ENCODE measurements at regions not wholly inside any gene's neighbourhood (a gene's known extent, or its start where the extent isn't known, plus 50 kb on each side); places are given as distances from the start of the nearest gene placed in this dataset.
A peak's percentile ranks its signal among the peaks of the same experiment; 100 is the strongest.

DNA sequence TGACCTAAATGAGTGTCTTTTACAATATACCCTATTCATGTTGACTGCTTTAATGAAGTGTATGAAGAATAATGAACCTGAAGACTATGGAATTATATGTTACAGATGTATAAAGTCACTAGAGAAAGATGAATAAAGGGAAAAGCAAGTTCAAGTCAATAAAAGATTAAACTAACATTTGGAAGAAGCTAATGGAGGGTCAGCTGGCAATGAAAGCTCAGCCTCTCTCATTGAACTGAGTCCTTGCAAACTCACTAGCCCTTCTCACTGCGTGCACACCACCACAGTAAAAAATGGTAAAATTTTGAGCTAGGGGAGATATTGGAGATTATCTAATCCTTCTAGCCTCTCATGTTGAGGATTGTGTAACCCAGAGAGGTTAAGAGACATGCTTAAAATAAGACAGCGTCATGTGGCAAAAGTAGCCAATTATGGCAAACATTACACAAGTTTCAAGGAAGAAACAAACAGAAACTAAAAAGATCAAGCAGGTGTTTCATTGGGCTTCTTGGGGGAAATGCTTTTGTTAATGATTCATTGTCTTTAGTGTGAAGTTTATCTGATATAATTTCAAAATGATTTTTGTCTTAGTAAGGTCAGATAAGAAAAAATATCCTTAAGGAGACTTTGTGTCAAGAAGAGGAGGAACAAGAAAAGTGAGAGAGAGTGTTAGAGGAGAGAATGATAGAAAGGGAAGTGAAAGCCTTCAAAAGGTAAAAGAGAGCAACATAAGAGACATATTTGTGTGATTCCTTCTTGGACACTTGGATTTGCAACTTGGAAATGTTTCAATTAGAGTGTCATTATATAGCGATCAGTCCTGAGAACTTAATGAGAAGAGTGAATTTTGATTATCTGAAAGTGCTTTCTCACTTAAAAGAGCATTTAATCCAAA lies 893.7 kb upstream of the FAM98A start:
- FAIRE-seq, result no peak

DNA sequence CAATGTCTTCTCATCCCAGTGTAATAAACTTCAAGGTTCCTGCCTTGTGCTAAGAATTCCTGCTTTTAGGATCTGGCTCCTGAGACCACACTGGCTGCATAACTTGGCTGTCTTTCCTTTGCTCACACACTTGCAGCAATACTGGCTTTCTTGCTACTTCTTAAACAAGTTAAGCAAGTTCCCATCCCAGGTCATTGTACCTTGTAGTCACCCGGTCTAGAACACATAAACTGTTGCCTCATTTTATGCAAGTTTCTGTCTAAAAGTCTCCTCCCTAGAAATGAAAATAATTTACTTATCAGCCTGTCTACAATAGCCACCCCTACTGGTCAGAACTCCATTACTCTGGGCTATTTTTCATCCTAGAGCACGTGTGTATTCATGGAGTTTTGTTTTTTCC lies 887.9 kb upstream of the FAM98A start:
- FAIRE-seq, result no peak

DNA sequence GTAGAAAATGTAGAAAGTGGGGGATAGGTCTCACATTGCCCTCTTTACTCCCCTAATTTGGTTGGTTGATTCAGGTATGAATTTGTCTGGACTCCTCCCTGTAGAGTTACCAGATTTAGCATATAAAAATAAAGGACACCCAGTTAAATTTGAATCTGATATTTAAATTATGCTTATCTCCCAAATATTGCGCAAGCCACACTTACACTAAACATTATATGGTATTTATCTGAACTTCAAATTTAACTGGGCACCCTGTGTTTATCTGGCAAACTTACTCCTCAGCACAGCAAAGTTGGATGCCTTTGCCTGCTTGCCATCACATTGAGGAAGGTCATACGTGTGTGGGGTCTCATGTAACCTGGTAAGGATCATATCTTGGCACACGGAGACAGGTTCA lies 882.4 kb upstream of the FAM98A start:
- no peak for FAIRE-seq

DNA sequence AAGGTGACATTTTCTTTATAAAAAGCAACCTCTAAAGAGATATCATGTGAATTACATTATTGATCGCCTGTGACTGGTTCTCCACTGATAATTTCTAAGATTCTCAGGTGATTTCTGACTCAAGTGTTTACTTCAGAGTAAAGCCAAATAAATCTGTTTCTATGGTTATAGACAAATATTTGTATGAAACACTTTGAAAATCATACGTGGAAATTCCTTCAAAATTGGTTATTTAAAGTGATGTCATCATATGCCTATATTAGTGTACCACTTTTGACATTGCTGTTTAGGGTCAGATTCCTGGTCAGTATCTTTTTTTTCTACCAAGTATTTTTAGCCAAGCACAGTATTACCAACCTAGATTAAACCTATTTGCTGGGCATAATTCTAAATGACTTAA lies 881.3 kb upstream of the FAM98A start:
- no peak for FAIRE-seq

DNA sequence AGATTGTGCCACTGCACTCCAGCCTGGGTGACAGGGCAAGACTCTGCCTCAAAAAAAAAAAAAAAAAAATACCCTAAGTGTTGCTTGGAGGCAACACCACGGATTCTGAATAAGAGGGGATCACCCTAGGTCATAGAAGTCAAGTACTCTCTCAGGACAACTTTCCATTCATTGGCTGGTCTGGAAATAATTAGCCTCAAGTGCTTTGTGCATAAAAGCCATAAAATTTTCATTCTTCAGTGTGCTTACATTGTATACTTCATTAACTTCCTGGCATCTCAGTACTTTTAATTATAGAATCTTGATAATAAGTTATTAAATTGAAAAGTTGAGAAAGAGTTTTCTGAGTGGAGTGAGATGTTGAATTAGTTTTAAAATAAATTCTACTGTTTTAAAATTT lies 876.1 kb upstream of the FAM98A start:
- FAIRE-seq, result no peak

DNA sequence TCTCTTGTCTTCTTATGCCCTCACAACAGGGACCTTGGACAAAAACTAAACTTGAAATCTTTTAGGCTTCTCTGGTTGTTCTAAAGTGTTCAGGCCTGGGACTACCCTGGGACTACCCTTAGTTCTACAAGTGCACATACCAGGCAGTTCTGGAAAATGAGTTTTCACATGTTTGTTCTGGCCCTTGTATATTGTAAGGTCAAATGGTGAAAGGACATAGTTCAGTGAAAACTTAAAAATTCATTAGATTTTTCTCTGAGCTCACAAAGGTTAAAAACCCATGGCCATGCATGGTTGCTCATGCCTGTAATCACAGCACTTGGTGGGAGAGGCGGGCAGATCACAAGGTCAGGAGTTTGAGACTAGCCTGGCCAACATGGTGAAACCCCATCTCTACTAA lies 875.5 kb upstream of the FAM98A start:
- FAIRE-seq, result no peak

DNA sequence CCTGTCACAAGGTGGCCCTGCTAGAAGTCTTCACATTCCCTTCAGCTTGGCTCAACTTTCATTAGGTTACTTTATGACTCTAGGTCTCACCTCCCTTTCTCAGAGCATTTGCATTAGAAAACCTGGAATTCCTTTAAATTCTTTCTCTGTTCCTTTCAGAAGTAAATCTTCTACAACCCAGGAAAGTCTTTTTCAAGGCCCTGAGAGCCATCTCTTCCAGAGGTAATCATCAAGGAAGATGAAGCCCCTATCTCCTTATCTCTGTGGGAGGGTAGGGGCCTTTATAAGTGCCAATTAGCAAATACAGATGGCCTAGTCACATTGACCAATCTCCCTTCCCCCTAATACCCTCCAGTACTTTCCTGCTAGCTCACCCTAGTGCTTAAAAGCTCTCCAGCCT lies 848.0 kb upstream of the FAM98A start:
- no peak for FAIRE-seq

DNA sequence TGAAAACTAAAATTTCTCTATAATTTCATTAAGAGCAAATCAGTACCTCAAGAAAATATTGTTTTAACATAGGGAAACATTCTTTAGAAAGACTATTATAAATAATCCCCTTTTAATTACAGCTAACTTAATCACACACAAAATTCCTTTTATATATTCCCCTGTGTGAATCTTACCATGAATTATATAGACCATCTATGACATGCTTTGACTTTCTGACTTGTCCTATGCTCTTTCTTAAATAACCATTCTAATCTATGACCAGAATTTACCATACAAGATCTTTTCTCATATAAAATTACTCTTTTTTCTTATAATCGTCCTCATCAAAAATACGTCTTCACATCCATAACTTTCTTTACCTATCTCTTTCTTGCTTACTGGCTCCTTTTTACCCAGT lies 824.2 kb upstream of the FAM98A start:
- no peak for FAIRE-seq

DNA sequence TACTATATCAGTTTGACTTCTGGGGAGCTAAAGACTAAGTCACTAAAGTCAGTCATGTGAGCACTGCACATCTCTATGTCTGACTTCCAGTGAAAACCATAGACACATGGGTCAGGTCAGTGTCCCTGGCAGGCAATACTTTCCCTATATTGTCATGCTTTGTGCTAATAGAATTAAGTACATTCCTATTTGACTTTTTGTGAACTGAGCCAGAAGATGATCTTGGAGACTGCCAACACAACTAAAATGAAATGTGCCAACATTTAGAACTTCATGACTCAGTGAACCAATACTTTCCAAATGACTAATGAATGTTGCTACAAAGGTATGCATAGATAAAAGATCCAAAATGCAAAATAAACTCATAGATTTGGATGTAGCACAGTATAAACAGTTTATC lies 820.8 kb upstream of the FAM98A start:
- no peak for FAIRE-seq

DNA sequence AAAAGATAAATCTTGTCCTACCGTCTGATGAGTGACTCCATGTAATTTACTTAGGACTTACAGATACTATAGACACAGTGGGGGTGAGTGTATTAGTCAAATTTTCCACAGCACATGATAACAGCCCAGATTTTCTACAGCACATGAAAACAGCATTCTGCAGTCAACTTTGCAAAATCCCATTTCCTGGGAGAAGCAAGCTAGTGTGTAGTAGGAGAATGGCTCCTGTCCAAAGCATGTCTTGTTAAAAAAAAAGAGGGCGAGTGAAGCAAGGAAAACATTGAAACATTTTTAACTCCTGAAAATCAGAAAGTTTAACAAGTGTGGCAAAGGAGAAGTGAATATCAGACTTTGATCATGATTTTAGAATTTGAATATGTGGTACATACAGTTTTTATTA lies 817.8 kb upstream of the FAM98A start:
- no peak for FAIRE-seq

DNA sequence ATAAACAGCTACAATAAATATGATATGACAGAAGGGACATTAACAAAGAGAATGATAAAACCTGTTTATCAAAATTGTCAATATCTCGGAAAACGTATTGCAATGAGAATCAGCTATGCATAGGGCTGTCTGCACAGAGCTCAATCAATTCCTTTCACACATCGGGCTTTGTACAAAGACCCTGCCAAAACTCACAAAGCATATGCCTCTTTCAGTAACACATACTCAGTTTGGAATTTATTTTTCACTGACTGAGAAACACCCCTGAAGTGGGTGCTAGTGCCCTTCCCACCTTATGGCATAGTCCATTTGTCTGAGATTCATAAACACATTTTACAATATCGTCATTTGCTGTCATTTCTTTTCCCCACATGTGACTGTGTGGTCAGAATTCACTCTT lies 815.8 kb upstream of the FAM98A start:
- no peak for FAIRE-seq

DNA sequence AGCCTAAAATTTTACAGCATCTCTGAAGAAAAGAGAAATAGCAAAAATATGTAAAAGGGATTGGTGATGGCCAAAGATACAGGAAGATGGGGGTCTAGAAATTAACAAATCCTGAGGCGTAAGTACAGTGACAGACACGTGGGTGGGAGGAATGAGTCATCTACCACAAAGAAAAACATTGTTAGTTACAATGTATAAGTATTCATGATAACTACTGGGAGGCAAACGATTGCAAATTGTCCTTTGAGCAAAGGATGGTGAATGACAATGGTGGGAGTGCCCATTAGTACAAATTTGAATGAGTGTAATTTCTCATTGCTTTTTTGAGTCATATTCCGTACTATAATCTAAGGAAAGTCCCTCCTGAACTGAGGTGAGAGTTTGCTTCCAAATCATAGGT lies 809.0 kb upstream of the FAM98A start:
- FAIRE-seq, result no peak

DNA sequence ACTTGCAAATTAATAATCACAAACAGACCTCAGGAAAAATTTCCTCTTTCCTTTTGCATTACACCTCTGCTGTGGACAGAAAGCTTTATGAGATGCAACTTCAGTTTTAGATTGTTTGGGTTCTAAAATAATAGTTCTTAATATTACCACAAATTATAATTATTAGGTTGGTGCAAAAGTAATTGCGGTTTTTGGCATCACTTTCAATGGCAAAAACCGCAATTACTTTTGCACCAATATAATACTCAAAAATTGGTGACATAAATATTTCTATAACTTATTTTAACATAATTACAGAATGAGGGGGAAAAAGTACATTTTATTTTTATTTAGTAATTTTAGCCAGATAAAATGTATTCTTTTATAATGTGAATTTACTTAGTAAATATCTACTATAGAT lies 804.4 kb upstream of the FAM98A start:
- FAIRE-seq, result peak; percentile 21

DNA sequence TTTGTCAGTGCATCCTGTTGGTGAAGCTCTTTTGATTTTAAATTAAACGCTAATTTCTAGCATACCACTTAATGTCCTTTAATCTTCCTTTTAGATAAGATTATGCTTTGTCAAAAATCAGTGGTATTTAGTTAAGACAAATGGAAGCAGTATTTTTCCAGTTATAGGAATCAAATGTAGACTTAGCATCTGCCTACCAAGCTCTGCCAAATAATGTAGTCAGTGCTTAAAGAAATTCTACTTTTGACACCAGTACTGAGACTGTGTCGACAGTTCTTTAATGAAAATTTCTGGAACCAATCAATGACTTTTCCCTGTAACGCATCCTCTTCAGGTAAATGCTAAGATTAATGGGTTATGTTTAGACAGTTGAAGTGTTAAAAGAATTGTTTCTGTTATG lies 803.3 kb upstream of the FAM98A start:
- FAIRE-seq, result no peak

DNA sequence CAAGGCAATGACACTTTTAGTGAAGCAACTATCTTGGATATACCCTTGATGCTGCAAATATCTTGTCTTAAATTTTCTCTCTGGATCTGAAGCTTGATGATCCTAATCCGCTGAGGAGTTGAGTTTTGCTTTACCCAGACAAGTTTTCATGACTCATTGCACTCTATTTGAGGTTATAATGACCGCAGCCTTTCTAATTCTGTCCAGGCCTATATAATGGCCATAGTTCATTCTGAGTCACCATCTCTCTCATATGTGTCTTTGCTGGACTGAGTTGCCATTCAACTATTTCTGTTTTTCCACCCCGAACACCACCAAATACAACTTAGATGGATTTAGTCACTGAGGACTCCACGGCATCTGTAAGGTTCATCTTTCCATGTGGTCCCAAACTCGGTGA lies 802.1 kb upstream of the FAM98A start:
- FAIRE-seq, result no peak

DNA sequence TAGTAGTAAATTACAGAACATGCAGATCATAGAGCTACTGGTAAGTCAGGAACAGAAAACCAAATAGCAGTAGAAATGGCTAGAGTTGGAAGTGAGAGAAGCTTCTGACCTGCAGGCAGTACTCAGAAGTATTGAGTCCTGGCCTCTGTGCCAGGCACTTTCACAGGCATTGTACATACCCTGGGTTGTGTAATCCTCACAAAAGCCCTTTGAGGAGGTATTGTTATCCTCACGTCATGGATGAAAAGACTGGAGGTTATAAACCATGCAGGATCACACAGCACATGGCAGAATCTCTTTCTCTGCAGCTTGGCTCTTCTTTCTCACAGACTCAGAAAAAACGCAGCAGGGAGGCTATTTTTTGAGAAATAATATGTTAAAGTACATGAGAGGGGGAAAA lies 789.3 kb upstream of the FAM98A start:
- FAIRE-seq, result no peak

DNA sequence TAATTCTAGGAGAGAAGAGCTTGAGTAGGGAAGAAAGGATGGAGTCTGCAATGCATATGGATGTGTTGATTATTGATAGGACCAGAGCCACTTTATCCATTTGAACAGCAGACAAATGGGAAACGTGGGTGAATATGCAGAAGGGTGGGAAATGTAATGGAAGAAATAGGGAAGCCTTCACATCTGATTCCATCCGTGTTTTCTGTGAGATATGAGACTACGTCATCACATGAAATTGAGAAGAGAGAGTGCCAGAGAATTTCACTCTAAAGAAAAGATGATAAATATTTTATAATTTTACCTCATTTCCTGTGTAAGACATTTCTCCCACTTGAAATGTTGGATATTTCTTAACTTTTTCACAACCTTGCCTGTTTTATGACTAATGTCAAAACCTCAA lies 788.4 kb upstream of the FAM98A start:
- FAIRE-seq, result no peak

DNA sequence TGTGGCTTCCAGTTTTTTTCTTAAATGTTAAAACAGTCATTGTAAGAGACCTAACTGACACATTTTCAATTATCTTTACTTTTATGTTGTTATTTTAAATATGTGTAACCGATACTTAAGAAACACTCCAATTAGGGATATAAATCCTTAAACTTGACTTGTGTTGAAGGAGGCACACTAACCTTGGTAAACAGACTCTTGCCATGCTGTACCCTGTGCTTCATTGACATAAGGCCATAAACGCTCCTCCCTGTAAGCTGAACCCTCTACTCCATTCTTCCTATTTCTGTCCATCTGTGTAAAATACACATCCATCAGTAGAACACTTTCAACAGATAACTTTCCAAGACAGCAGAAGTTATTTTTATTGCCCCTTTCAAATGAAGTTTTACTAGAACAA lies 780.5 kb upstream of the FAM98A start:
- FAIRE-seq, result no peak

DNA sequence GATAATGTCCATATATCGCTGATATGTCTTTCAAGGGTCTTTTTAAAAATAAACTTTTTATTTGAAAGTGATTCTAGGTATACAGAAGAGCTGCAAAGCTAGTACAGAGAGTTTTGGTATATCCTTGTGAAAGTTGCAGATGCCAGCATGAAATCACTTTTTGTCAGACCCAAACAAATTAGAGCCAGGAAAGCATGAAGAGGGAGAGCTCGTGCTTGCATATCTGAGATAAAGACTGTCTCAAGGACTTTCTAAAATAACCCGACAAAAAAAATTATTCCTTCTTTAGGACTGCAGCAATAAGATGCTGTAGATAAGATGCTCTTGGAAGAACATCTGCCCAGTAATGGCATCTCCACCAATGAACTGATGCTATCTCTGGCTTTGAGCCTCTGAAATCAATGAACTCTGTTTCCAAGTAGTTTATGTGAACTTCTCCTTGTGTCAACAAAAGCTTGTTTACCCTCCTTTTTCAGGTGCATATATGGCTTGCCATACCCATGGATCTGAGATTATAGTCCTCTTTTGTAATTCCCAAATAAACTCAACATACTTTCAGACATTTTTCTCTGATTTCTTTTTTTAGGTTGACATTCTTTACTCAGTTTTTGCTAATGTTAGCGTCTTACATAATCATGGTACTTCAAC lies 774.6 kb upstream of the FAM98A start:
- no peak for FAIRE-seq

DNA sequence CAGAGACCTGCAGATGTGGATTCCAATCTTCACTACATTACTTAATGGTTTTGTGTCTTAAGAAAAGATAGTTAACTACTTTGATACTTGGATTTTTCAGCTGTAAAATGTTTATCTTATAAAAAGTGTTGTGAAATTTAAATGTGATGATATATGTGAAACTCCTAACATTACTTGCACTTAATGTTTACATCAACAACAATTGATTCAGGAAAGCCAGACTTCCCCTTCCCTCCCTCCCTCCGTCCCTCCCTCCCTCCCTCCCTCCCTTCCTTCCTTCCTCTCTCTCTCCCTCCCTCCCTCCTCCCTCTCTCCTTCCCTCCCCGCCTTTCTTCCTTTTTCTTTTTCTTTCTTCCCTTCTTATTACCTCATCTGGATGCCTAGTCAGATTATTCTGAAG lies 773.9 kb upstream of the FAM98A start:
- FAIRE-seq, result no peak

DNA sequence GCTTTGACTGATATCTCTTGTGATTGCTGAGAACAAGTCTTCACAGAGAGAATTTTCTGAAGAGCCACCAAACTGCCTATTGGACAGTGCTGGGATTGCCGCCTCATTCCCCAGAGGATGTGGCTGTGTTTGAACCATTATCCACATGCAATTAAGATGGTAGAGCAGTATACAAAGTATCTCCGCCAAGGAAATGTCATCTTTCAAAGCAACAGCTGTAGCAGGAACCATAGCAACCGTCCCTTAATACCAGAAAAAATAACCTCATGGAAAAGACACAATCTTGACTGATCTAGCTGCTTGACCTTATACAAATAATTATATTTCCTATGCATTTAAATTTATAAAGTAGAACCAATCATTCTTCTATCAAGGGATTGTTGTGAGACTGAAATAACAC lies 772.6 kb upstream of the FAM98A start:
- no peak for FAIRE-seq

DNA sequence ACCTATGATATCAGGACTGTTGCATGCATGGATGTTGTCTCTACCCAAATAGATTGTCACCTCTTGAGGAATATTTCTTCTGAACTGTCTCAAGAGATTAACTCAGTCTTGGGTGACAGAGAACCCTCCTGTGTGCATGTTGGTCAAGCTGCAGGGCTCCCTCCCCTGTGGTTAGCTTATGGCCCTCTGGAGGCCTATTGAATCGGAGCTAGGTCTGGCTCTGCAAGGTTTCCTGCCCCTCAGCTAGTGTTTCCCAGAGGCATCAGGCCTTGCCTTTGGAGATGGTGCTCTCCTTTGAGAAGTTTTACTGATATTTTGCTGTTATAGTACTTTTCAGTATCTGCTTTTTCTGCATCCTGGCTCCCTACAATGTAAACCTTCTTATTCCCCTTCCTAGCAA lies 769.2 kb upstream of the FAM98A start:
- FAIRE-seq, result no peak

DNA sequence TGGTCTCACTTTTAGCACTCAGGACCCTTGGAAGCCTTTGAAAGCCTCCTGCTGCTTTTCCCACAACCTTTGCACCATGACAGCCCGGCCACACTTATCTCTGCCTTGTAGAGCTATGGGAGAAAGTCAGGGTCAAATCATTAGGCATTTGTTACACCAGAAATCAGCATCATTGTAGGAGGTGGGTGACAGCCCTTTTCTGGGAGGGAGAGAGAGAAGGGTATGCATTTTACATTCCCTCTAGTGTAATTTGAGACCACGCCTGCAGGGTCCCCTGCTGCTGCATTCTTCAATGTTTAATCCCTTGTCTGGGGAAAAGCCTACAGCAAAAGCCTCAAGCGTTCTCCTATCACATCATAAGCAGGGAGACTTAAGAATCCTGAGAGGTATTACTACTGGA lies 766.8 kb upstream of the FAM98A start:
- no peak for FAIRE-seq

DNA sequence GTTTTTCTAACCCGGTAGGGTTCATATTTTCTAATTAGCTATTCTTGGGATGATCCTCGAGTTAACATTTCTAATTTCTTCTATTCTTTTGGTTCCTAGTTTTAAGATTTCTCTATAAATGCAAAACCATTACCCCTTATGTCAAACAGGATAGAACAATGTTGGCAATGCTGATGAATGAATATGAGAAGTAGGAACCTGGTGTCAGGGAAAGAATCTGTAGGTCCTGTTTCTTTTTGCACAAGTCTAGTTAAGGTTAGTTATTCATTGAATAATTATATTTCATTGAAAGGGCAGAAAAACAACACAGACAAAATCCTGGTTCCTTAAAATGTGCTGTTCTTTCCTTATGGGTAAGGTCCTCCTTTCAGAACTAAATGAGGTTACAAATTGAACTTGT lies 766.4 kb upstream of the FAM98A start:
- FAIRE-seq, result no peak

Data from G401.6 (cell line).